ENCODE measurements at regions not wholly inside any gene's neighbourhood (a gene's known extent, or its start where the extent isn't known, plus 50 kb on each side); places are given as distances from the start of the nearest gene placed in this dataset.

DNA sequence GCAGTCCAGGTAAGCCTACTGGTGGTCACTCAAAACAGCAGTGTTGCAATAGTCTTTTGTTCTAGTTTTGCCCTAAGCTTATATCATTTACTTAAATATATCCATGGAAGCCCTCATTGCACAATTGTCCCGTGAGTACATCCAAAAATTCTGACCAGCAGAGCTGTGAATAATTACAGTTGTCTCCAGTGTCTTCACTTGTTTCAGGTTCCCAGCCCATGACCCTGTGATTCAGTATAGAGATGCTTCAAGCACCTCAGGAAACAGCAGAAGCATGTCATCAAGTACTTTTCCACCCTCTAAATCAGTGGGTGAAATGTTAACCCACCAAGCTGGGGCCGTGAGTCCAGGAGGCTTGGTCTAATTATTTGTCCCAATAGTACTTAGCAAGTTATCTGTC is 214.9 kb upstream of the RPS6KA3 start:
- TF ChIP-seq, protein P1, sequence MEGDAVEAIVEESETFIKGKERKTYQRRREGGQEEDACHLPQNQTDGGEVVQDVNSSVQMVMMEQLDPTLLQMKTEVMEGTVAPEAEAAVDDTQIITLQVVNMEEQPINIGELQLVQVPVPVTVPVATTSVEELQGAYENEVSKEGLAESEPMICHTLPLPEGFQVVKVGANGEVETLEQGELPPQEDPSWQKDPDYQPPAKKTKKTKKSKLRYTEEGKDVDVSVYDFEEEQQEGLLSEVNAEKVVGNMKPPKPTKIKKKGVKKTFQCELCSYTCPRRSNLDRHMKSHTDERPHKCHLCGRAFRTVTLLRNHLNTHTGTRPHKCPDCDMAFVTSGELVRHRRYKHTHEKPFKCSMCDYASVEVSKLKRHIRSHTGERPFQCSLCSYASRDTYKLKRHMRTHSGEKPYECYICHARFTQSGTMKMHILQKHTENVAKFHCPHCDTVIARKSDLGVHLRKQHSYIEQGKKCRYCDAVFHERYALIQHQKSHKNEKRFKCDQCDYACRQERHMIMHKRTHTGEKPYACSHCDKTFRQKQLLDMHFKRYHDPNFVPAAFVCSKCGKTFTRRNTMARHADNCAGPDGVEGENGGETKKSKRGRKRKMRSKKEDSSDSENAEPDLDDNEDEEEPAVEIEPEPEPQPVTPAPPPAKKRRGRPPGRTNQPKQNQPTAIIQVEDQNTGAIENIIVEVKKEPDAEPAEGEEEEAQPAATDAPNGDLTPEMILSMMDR (IDR thresholded peaks at IDR 0.05; ENCODE audit: low read depth, low read length, missing control alignments) = no peak
- H3K4me3 ChIP-seq (ENCODE audit: low read depth, low read length) = no peak overlapping the region
- DNase-seq (ENCODE audit: low read depth) = no peak
- in situ Hi-C loops (cut with HindIII; ENCODE audit: low sequenced_read_pairs) = no loop called here

DNA sequence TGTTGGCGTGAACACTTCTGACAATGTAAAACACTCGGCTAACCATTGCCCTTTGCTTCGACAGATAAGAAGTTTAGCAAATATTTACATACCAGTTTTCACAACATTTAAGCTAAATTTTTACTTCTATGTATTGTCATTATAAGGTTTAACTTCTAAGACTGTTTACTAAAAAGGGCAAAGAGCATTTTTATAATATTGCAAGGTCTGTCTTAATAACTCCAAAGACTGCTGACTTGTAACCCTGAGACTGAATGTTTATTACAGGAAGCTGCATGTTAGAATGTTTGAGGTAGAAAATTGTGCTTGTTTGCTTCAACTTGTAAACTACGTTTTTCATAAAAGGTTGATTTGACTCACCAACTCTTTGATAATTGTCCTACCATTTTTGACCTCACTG is 213.2 kb upstream of the RPS6KA3 start:
- no peak overlapping the region for H3K4me3 ChIP-seq (ENCODE audit: low read depth, low read length)
- DNase-seq (ENCODE audit: low read depth) = no peak
- in situ Hi-C loops (cut with HindIII; ENCODE audit: low sequenced_read_pairs) = no loop called here

DNA sequence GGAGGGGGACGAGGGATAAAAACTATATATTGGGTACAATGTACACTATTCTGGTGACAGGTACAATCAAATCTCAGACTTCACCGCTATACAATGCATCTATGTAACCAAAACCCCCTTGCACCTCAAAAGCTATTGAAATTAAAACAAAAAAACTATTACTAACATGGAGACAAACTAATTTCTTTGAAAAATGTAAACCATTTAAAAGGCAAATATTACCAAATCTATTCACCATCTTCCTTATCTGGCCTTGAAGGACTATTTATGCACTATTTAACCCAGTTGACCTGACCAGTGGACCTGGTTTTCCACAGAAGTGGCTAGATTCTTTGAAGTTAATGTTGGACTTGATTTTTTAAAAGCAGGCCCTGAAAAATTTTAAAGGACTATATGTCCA is 212.3 kb upstream of the RPS6KA3 start:
- TF ChIP-seq, protein P1 (IDR thresholded peaks at IDR 0.05; ENCODE audit: low read depth, low read length, missing control alignments) = no peak
- no peak overlapping the region for H3K4me3 ChIP-seq (ENCODE audit: low read depth, low read length)
- in situ Hi-C loops (cut with HindIII; ENCODE audit: low sequenced_read_pairs) = no loop called here
- no peak for DNase-seq (ENCODE audit: low read depth)

More for the DNA sequence above, 213.2 kb upstream of the RPS6KA3 start:
- TF ChIP-seq, protein P1 (IDR thresholded peaks at IDR 0.05; ENCODE audit: low read depth, low read length, missing control alignments) = no peak

DNA sequence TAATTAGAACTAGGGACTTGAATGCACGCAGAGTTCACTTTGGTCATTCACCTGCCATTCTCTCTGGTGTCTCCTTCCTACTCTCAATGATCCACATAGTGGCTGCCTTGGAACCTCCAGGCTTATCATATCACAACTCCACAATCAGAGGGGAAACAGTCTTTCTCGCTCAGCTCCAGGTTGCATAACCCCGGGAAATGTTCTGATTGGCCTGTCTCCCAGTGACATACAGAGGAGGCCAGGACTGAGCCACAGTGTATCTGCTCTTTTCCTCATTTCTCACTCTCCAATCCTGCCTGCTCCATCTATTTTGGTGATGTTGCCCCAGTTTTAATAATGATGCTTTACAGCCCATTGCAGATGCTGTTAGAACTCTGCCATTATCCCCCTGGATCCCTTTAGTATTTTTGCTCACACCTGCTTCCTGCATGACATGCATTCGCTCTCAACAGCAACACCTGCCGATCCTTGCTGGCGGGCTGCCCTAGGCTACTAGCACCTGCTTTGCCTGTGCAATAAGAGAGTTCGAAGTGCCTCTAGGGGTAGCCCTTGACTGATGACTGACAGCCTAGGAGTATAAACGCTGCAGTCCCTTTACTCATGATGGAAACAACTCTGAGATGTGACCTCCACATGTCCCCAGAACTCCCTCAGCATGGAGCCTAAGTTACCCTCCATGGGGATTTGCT is 211.3 kb upstream of the RPS6KA3 start:
- in situ Hi-C loops (cut with HindIII; ENCODE audit: low sequenced_read_pairs) = no loop called here
- DNase-seq (ENCODE audit: low read depth) = no peak
- no peak overlapping the region for H3K4me3 ChIP-seq (ENCODE audit: low read depth, low read length)
- TF ChIP-seq, protein P1 (IDR thresholded peaks at IDR 0.05; ENCODE audit: low read depth, low read length, missing control alignments) = no peak

DNA sequence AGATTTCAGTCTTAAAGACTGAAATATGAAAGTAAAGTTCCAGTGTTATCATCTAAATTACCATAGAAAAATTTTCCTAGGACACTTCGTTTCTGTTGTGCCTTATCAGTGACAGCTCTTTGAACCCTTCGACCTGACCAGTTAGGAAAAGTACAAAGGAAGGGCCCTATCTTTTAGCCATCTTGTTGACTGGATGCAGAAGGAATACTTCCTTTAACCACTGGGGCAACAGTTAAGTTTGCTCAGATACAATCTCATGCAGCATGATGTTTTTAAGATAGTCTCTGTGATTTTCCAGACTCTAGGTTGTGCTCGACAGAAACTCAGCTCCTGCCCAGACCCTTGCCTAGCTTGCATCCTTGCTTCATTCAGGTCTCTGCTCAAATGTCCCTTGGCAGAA is 210.5 kb upstream of the RPS6KA3 start:
- TF ChIP-seq, protein P1 (IDR thresholded peaks at IDR 0.05; ENCODE audit: low read depth, low read length, missing control alignments) = no peak
- DNase-seq (ENCODE audit: low read depth) = no peak
- in situ Hi-C loops (cut with HindIII; ENCODE audit: low sequenced_read_pairs) = no loop called here
- H3K4me3 ChIP-seq (ENCODE audit: low read depth, low read length) = no peak overlapping the region

DNA sequence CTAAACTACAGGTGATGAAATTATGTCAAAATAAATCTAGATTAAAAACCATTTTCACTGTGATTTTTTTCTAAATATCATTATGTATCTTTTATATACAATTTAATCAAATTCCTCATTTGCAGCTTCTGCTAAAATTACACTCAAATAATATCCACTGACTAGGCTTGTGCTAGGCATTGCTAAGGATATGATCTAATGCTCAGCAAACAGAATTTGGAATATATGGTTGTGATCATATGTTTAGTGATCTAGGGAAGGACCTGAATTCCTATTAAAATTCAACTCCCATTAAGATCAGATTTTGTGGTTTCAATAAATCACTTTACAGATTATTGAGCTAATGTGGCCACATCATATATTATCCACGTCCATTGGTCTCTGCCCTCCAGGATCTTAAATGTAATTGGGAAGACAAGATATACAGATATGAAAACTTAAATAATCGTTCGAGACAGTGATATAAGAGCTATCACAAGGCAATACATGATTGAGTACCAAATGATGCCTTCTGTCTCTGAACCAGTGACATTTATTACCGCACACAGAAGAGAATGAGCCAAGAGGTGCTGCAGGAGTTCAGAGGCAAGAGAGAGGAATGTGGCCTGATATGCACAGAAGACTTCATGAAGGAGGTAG is 206.0 kb upstream of the RPS6KA3 start:
- TF ChIP-seq, protein P1 (IDR thresholded peaks at IDR 0.05; ENCODE audit: low read depth, low read length, missing control alignments) = no peak
- in situ Hi-C loops (cut with HindIII; ENCODE audit: low sequenced_read_pairs) = no loop called here
- no peak for DNase-seq (ENCODE audit: low read depth)
- H3K4me3 ChIP-seq (ENCODE audit: low read depth, low read length) = no peak overlapping the region

Measured in astrocyte of the cerebellum (primary cell).